Sigmoid colon (tissue), 4 donors: ENCODE measurements at regions not wholly inside any gene's neighbourhood (a gene's known extent, or its start where the extent isn't known, plus 50 kb on each side); places are given as distances from the start of the nearest gene placed in this dataset.

Source experiments
- CTCF ChIP-seq, 4 experiments: fragments of 450-650 bp in 3 of 4; fragments of 200-600 bp in 1 of 4; IDR thresholded peaks; one replicate each; pipeline ENCODE4 v1.5.1; 2016 to 2019; ENCODE audit warnings: antibody characterized with exemption in 4 of 4, mild to moderate bottlenecking in 3 of 4, moderate library complexity in 2 of 4
- POLR2A ChIP-seq, 2 donors: fragments of 450-650 bp; IDR thresholded peaks; one replicate each; pipeline ENCODE4 v1.6.1; 2016; ENCODE audit warnings: antibody characterized with exemption in 2 of 2, mild to moderate bottlenecking in 2 of 2, moderate library complexity in 2 of 2
- POLR2AphosphoS5 ChIP-seq, 4 donors: sonication (generic); formaldehyde crosslinking; IDR thresholded peaks; one replicate each; pipeline ENCODE4 v1.6.1; 2017; ENCODE audit warnings: antibody characterized with exemption in 4 of 4

- TF ChIP-seq POLR2A (IDR thresholded peaks at IDR 0.05), result no peak
- TF ChIP-seq CTCF (IDR thresholded peaks at IDR 0.05), result no peak
- TF ChIP-seq POLR2AphosphoS5 (IDR thresholded peaks at IDR 0.05), result no peak
Observed at GRCh38 chr3:117936159-117936558, 1098.5 kb downstream of the IGSF11 start.
